ENCODE measurements at regions not wholly inside any gene's neighbourhood (a gene's known extent, or its start where the extent isn't known, plus 50 kb on each side); places are given as distances from the start of the nearest gene placed in this dataset.

GRCh38 chr12:76202621-76203020, 118.1 kb upstream of the NAP1L1 start:
- TF ChIP-seq, protein P1, sequence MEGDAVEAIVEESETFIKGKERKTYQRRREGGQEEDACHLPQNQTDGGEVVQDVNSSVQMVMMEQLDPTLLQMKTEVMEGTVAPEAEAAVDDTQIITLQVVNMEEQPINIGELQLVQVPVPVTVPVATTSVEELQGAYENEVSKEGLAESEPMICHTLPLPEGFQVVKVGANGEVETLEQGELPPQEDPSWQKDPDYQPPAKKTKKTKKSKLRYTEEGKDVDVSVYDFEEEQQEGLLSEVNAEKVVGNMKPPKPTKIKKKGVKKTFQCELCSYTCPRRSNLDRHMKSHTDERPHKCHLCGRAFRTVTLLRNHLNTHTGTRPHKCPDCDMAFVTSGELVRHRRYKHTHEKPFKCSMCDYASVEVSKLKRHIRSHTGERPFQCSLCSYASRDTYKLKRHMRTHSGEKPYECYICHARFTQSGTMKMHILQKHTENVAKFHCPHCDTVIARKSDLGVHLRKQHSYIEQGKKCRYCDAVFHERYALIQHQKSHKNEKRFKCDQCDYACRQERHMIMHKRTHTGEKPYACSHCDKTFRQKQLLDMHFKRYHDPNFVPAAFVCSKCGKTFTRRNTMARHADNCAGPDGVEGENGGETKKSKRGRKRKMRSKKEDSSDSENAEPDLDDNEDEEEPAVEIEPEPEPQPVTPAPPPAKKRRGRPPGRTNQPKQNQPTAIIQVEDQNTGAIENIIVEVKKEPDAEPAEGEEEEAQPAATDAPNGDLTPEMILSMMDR (IDR thresholded peaks at IDR 0.05): no peak
- TF ChIP-seq POLR2A (IDR thresholded peaks at IDR 0.05) (no peak), POLR2AphosphoS5 (IDR thresholded peaks at IDR 0.05) (no peak)

Data from breast epithelium (tissue), 3 donors.